ENCODE measurements at regions not wholly inside any gene's neighbourhood (a gene's known extent, or its start where the extent isn't known, plus 50 kb on each side); places are given as distances from the start of the nearest gene placed in this dataset.

DNA sequence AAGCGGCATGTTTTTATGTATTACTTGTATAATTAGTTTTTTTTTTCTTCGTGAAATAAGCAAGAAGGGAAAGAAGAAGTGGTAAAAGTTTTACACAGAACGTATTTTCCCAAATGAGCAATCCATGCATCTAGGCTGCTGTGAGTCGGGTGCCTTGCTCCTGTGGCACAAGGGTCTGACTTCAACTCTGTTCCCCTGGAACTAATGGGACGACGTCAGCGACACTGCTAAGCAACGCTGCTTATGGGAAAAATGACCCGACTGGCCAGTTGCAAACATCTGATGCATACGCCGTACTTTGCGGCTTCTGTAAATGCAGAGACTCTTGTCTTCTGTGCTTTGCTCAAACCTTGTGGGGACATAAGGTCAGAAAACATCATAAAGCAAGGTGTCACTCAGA, 66.3 kb downstream of the MPP7 start:
- TF ChIP-seq POLR2A (IDR thresholded peaks at IDR 0.05) = no peak
- TF ChIP-seq, protein P1, sequence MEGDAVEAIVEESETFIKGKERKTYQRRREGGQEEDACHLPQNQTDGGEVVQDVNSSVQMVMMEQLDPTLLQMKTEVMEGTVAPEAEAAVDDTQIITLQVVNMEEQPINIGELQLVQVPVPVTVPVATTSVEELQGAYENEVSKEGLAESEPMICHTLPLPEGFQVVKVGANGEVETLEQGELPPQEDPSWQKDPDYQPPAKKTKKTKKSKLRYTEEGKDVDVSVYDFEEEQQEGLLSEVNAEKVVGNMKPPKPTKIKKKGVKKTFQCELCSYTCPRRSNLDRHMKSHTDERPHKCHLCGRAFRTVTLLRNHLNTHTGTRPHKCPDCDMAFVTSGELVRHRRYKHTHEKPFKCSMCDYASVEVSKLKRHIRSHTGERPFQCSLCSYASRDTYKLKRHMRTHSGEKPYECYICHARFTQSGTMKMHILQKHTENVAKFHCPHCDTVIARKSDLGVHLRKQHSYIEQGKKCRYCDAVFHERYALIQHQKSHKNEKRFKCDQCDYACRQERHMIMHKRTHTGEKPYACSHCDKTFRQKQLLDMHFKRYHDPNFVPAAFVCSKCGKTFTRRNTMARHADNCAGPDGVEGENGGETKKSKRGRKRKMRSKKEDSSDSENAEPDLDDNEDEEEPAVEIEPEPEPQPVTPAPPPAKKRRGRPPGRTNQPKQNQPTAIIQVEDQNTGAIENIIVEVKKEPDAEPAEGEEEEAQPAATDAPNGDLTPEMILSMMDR (IDR thresholded peaks at IDR 0.05) = no peak

Measured in uterus (tissue), 2 donors.